ENCODE measurements at regions not wholly inside any gene's neighbourhood (a gene's known extent, or its start where the extent isn't known, plus 50 kb on each side); places are given as distances from the start of the nearest gene placed in this dataset.

GRCh38 chr14:49139593-49139992, 446.6 kb downstream of the RPS29 start:
- WGBS, result 58% methylated on average over 1 of the region's 1 CpG
- no peaks in the 10 kb centered on the region for H3K9me3 ChIP-seq (ENCODE audit: control insufficient read depth in 4 of 4, low read length in 3 of 4)

GRCh38 chr14:49134940-49135339, 451.2 kb downstream of the RPS29 start:
- TF ChIP-seq RAD21 (IDR thresholded peaks at IDR 0.05) (peak in 1 of 2 donors; percentile 26), TAF1 (conservative IDR thresholded peaks at IDR 0.05) (no peak)
- Histone ChIP-seq H3K27ac (ENCODE audit: low read depth in 1 of 2, low read length in 2 of 2) (no peak overlapping the region), H3K9me3 (ENCODE audit: control insufficient read depth in 4 of 4, low read length in 3 of 4) (peaks cover 0 to 3% (median 0%) of the 10 kb centered on the region in 4 donors), H3K4me1 (ENCODE audit: control insufficient read depth in 4 of 4, insufficient read depth in 4 of 4, low read length in 3 of 4) (no peaks in the 10 kb centered on the region), H3K27me3 (ENCODE audit: control insufficient read depth in 4 of 4, insufficient read depth in 4 of 4, low read length in 3 of 4) (no peaks in the 10 kb centered on the region), H3K4me3 (ENCODE audit: low read depth in 1 of 3, low read length in 3 of 3) (no peak overlapping the region), H3K36me3 (ENCODE audit: control insufficient read depth in 4 of 4, insufficient read depth in 3 of 4, low read depth in 1 of 4, low read length in 3 of 4) (no peaks in the 10 kb centered on the region), H3K9ac (ENCODE audit: low read depth in 1 of 2, low read length in 2 of 2) (no peak overlapping the region)
- 41% methylated on average over 3 of the region's 3 CpGs for WGBS
- no peak for DNase-seq (ENCODE audit: low spot score)

More at GRCh38 chr14:49139593-49139992, 446.6 kb downstream of the RPS29 start:
- TF ChIP-seq YY1 (IDR thresholded peaks at IDR 0.05) (no peak), RAD21 (IDR thresholded peaks at IDR 0.05) (no peak), HNF4G (IDR thresholded peaks at IDR 0.05) (no peak), CTCF (IDR thresholded peaks at IDR 0.05; ENCODE audit: low read depth, low read length, missing input control) (no peak), REST (IDR thresholded peaks at IDR 0.05) (no peak), SP1 (IDR thresholded peaks at IDR 0.05) (no peak), FOXA2 (IDR thresholded peaks at IDR 0.05) (no peak), ATF3 (IDR thresholded peaks at IDR 0.05) (no peak), TAF1 (conservative IDR thresholded peaks at IDR 0.05) (no peak)
- Histone ChIP-seq H3K9ac (ENCODE audit: low read depth in 1 of 2, low read length in 2 of 2) (no peak overlapping the region), H3K36me3 (ENCODE audit: control insufficient read depth in 4 of 4, insufficient read depth in 3 of 4, low read depth in 1 of 4, low read length in 3 of 4) (no peaks in the 10 kb centered on the region), H3K4me3 (ENCODE audit: low read depth in 1 of 3, low read length in 3 of 3) (no peak overlapping the region), H3K27ac (ENCODE audit: low read depth in 1 of 2, low read length in 2 of 2) (no peak overlapping the region), H3K4me1 (ENCODE audit: control insufficient read depth in 4 of 4, insufficient read depth in 4 of 4, low read length in 3 of 4) (no peaks in the 10 kb centered on the region), H3K27me3 (ENCODE audit: control insufficient read depth in 4 of 4, insufficient read depth in 4 of 4, low read length in 3 of 4) (no peaks in the 10 kb centered on the region)
- no peak for DNase-seq (ENCODE audit: low spot score)

- no peak for TF ChIP-seq HNF4G (IDR thresholded peaks at IDR 0.05)
- TF ChIP-seq RXRA (IDR thresholded peaks at IDR 0.05), result no peak
- no peak for TF ChIP-seq MAX (IDR thresholded peaks at IDR 0.05)
- TF ChIP-seq REST (IDR thresholded peaks at IDR 0.05), result no peak
- no peak for TF ChIP-seq HNF4A (conservative IDR thresholded peaks at IDR 0.05)
- no peak for TF ChIP-seq GABPA (IDR thresholded peaks at IDR 0.05 in 1 of 2, conservative IDR thresholded peaks at IDR 0.05 in 1 of 2)
- no peak for TF ChIP-seq TAF1 (conservative IDR thresholded peaks at IDR 0.05)
- no peak for TF ChIP-seq CTCF (IDR thresholded peaks at IDR 0.05; ENCODE audit: low read depth, low read length, missing input control)
- TF ChIP-seq SP1 (IDR thresholded peaks at IDR 0.05), result no peak
- TF ChIP-seq EGR1 (IDR thresholded peaks at IDR 0.05; ENCODE audit: low read depth in 2 of 2), result no peak
- no peak for DNase-seq (ENCODE audit: low spot score)
- no peaks in the 10 kb centered on the region for H3K36me3 ChIP-seq (ENCODE audit: control insufficient read depth in 4 of 4, insufficient read depth in 3 of 4, low read depth in 1 of 4, low read length in 3 of 4)
- H3K4me3 ChIP-seq (ENCODE audit: low read depth in 1 of 3, low read length in 3 of 3), result no peak overlapping the region
- no peak overlapping the region for H3K27ac ChIP-seq (ENCODE audit: low read depth in 1 of 2, low read length in 2 of 2)
- 79% methylated on average over 5 of the region's 5 CpGs for WGBS
- no peaks in the 10 kb centered on the region for H3K4me1 ChIP-seq (ENCODE audit: control insufficient read depth in 4 of 4, insufficient read depth in 4 of 4, low read length in 3 of 4)
- H3K9ac ChIP-seq (ENCODE audit: low read depth in 1 of 2, low read length in 2 of 2), result no peak overlapping the region
- H3K27me3 ChIP-seq (ENCODE audit: control insufficient read depth in 4 of 4, insufficient read depth in 4 of 4, low read length in 3 of 4), result no peaks in the 10 kb centered on the region
- H3K9me3 ChIP-seq (ENCODE audit: control insufficient read depth in 4 of 4, low read length in 3 of 4), result no peaks in the 10 kb centered on the region
Measured at GRCh38 chr14:49121246-49121645, 464.9 kb downstream of the RPS29 start.
